ENCODE measurements at regions not wholly inside any gene's neighbourhood (a gene's known extent, or its start where the extent isn't known, plus 50 kb on each side); places are given as distances from the start of the nearest gene placed in this dataset.

DNA sequence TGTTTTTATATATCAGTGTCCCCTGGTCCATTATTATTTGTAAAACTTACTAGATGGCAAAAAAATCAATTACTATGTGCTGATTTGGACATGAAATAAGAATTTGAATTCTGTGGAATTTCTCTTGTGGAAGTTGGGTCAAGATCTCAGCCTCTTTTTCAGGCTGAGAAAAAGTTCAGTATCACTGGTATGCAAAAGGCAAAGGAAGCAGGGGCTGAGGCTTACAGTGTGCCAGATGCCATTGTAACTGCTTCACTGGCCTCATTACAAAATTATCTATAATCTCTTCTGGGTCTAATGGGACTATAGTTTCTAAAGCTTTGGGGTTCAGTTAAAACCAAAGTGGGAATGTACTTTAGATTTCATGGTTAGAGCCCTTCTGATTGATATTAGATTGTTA lies 125.9 kb upstream of the SLC7A14 start:
- Mint-ChIP-seq H3K4me3 (no peak overlapping the region), H3K27ac (peak overlapping the region; percentile 91), H3K36me3 (ENCODE audit: low read depth) (peaks cover 40% of the 10 kb centered on the region), H3K4me1 (ENCODE audit: low read depth) (peaks cover 99% of the 10 kb centered on the region), H3K27me3 (ENCODE audit: insufficient read depth) (peaks cover 2% of the 10 kb centered on the region), H3K9me3 (peaks cover 24% of the 10 kb centered on the region)
- no peak for DNase-seq
- TF ChIP-seq, protein P1, sequence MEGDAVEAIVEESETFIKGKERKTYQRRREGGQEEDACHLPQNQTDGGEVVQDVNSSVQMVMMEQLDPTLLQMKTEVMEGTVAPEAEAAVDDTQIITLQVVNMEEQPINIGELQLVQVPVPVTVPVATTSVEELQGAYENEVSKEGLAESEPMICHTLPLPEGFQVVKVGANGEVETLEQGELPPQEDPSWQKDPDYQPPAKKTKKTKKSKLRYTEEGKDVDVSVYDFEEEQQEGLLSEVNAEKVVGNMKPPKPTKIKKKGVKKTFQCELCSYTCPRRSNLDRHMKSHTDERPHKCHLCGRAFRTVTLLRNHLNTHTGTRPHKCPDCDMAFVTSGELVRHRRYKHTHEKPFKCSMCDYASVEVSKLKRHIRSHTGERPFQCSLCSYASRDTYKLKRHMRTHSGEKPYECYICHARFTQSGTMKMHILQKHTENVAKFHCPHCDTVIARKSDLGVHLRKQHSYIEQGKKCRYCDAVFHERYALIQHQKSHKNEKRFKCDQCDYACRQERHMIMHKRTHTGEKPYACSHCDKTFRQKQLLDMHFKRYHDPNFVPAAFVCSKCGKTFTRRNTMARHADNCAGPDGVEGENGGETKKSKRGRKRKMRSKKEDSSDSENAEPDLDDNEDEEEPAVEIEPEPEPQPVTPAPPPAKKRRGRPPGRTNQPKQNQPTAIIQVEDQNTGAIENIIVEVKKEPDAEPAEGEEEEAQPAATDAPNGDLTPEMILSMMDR (IDR thresholded peaks at IDR 0.05), result no peak

DNA sequence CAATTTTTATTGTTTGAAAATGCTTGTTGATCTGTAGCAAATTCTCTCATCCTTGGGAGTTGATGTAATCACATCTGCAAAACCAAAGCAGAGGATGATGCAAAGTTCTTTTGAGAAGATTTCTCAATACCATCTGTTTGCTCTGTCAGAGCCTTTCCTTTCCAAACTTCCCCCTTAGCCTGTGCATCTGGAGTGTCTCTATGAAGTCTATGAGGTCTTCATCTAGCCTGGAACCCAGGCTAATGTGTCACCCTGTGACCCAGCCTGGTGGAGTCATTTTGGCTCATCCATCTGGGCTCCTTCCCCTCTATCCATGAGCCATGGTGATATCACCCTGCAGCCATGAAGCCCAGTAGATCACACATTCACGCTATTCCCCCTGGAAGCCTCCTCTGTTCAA lies 123.2 kb upstream of the SLC7A14 start:
- TF ChIP-seq, protein P1 (IDR thresholded peaks at IDR 0.05), result no peak
- peaks cover 26% of the 10 kb centered on the region for H3K36me3 Mint-ChIP-seq (ENCODE audit: low read depth)

DNA sequence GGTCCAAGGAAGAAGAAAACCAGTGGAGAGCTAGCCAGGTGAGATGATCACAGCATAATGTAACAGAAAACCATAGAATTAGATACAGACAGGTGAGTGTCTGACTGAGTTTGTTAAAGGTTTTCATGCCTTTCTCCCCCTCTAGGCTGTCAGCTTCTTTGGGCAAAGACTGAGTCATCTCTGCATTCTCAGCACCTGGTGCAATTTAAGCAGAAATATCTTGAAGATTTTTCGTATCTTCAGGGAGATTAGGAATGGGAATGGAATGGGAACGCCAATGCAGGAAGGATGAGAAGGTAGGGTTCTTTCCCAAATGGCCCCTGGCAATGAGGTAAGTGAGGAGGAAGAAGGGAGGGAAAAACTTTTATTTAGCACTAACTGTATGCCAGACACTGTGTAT lies 122.0 kb upstream of the SLC7A14 start:
- H3K4me3 Mint-ChIP-seq, result no peak overlapping the region; the same call in 1 of the 2 replicates
- TF ChIP-seq, protein P1 (IDR thresholded peaks at IDR 0.05), result no peak

More for the DNA sequence above, 123.2 kb upstream of the SLC7A14 start:
- H3K4me1 Mint-ChIP-seq (ENCODE audit: low read depth), result peaks cover 87% of the 10 kb centered on the region
- peak; percentile 67 for DNase-seq
- no peak overlapping the region for H3K4me3 Mint-ChIP-seq
- peak overlapping the region; percentile 71 for H3K27ac Mint-ChIP-seq
- H3K9me3 Mint-ChIP-seq, result peaks cover 20% of the 10 kb centered on the region
- H3K27me3 Mint-ChIP-seq (ENCODE audit: insufficient read depth), result no peaks in the 10 kb centered on the region; the same call in 1 of the 2 replicates

DNA sequence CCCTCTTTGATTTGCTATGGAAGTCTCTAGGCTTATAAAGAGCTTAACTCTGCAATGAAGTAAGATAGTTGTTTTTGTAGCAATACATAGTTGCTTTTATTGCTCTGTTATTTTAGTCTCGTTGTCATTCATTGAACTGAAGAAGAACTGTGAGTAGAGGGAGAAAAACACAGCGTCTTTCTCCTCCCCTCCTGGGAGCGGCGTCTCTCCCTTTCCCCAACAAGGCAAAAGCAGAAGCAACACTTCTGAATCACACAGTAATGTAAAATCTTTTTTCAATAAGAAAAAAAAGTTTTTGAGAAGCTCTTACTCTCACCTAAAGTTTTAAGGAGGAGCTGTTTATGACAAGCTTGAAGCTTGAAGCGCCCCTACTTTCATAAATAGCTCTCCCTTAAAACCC lies 119.3 kb upstream of the SLC7A14 start:
- no peak for DNase-seq
- peak overlapping the region; percentile 66 for H3K27ac Mint-ChIP-seq
- H3K27me3 Mint-ChIP-seq (ENCODE audit: insufficient read depth), result no peaks in the 10 kb centered on the region; the same call in 1 of the 2 replicates
- H3K4me3 Mint-ChIP-seq, result peak overlapping the region; percentile 24; the same call in 1 of the 2 replicates
- peaks cover 80% of the 10 kb centered on the region for H3K4me1 Mint-ChIP-seq (ENCODE audit: low read depth)
- TF ChIP-seq, protein P1 (IDR thresholded peaks at IDR 0.05), result no peak
- H3K9me3 Mint-ChIP-seq, result peaks cover 11% of the 10 kb centered on the region
- H3K36me3 Mint-ChIP-seq (ENCODE audit: low read depth), result peaks cover 12% of the 10 kb centered on the region

More for the DNA sequence above, 122.0 kb upstream of the SLC7A14 start:
- peaks cover 87% of the 10 kb centered on the region for H3K4me1 Mint-ChIP-seq (ENCODE audit: low read depth)
- H3K27ac Mint-ChIP-seq, result peak overlapping the region; percentile 51; the same call in 1 of the 2 replicates
- peaks cover 20% of the 10 kb centered on the region for H3K9me3 Mint-ChIP-seq
- DNase-seq, result no peak
- peaks cover 26% of the 10 kb centered on the region for H3K36me3 Mint-ChIP-seq (ENCODE audit: low read depth)
- H3K27me3 Mint-ChIP-seq (ENCODE audit: insufficient read depth), result no peaks in the 10 kb centered on the region; the same call in 1 of the 2 replicates

DNA sequence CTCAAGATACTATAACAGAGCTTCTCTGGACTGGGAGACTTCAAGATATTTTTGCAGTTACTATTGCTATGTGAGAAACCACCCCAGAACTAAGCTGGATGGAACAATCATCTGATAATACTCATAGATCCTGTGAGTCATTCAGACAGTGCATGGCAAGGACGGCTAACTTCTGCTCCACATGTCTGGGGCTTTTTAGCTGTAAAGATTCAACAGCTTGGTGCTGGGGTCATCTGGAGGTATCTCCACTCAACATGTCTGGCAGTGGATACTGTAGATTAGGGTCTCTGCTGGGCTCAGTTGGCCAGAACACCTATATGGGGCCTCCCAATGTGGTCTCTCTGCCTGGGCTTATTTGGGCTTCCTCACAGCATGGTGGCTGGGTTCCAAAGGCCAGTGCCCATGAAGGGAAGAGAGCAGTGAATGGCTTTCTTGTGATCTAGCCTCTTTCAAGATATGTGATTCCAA lies 117.3 kb upstream of the SLC7A14 start:
- Mint-ChIP-seq H3K9me3 (no peaks in the 10 kb centered on the region), H3K27ac (peak overlapping the region; percentile 90), H3K36me3 (ENCODE audit: low read depth) (peaks cover 10% of the 10 kb centered on the region; the same call in 1 of the 2 replicates), H3K4me1 (ENCODE audit: low read depth) (peaks cover 68% of the 10 kb centered on the region), H3K27me3 (ENCODE audit: insufficient read depth) (peaks cover 1% of the 10 kb centered on the region), H3K4me3 (peak overlapping the region; percentile 28; the same call in 1 of the 2 replicates)
- DNase-seq, result peak; percentile 89
- TF ChIP-seq, protein P1 (IDR thresholded peaks at IDR 0.05), result no peak

All from HFFc6 (cell line).